Brain pericyte (primary cell): ENCODE measurements at regions not wholly inside any gene's neighbourhood (a gene's known extent, or its start where the extent isn't known, plus 50 kb on each side); places are given as distances from the start of the nearest gene placed in this dataset.
"Not testable (repeated sequence)": the region's sequence is repeated elsewhere in the genome, so short reads cannot be mapped to it uniquely, and the experiment has no call there.

Experiments used
- DNase-seq: peaks from one replicate; pipeline ENCODE4 v3.0.0-alpha.2; 2012; ENCODE audit warnings: low read depth, low spot score

GRCh38 chr1:222416001-222416791, 131.7 kb downstream of the HHIPL2 start:
- no peak for DNase-seq

GRCh38 chr1:222415441-222415840, 132.5 kb downstream of the HHIPL2 start:
- DNase-seq, result no peak

- no peak for DNase-seq
Observed at GRCh38 chr1:222413991-222414549, 133.8 kb downstream of the HHIPL2 start.

GRCh38 chr1:222413436-222413835, 134.5 kb downstream of the HHIPL2 start:
- no peak for DNase-seq

GRCh38 chr1:222404710-222405109, 143.2 kb downstream of the HHIPL2 start:
- DNase-seq, result no peak

- no peak for DNase-seq
Observed at GRCh38 chr1:222399197-222399596, 148.7 kb downstream of the HHIPL2 start.

GRCh38 chr1:222394224-222394623, 153.7 kb downstream of the HHIPL2 start:
- no peak for DNase-seq

GRCh38 chr1:222392556-222392955, 155.3 kb downstream of the HHIPL2 start:
- DNase-seq, result no peak

- no peak for DNase-seq
Observed at GRCh38 chr1:222390181-222390580, 157.7 kb downstream of the HHIPL2 start.

GRCh38 chr1:222387007-222387814, 160.7 kb downstream of the HHIPL2 start:
- no peak for DNase-seq

GRCh38 chr1:222385955-222386354, 161.9 kb downstream of the HHIPL2 start:
- no peak for DNase-seq

GRCh38 chr1:222385262-222385661, 162.6 kb downstream of the HHIPL2 start:
- DNase-seq, result no peak

GRCh38 chr1:222384531-222384930, 163.4 kb downstream of the HHIPL2 start:
- DNase-seq, result no peak

- DNase-seq, result no peak
Observed at GRCh38 chr1:222382171-222382570, 165.7 kb downstream of the HHIPL2 start.

- no peak for DNase-seq
Observed at GRCh38 chr1:222377428-222378088, 170.3 kb downstream of the HHIPL2 start.

- not testable (repeated sequence) for DNase-seq
Observed at GRCh38 chr1:222376791-222377190, 171.1 kb downstream of the HHIPL2 start.

GRCh38 chr1:222375701-222376100, 172.2 kb downstream of the HHIPL2 start:
- no peak for DNase-seq

- DNase-seq, result no peak
Observed at GRCh38 chr1:222373831-222374602, 173.9 kb downstream of the HHIPL2 start.

- DNase-seq, result no peak
Observed at GRCh38 chr1:222373216-222373615, 174.7 kb downstream of the HHIPL2 start.

GRCh38 chr1:222372221-222372620, 175.7 kb downstream of the HHIPL2 start:
- DNase-seq, result no peak
